Ascending aorta (tissue), 2 donors: ENCODE measurements at regions not wholly inside any gene's neighbourhood (a gene's known extent, or its start where the extent isn't known, plus 50 kb on each side); places are given as distances from the start of the nearest gene placed in this dataset.

Experiments used
- DNase-seq, 2 donors: peaks; one replicate each; pipeline ENCODE4 v3.0.0-alpha.2; 2019; ENCODE audit warnings: low spot score in 2 of 2
- H3K27ac ChIP-seq, 2 donors: fragments of 200-600 bp; sonication (generic); one replicate each; pipeline ENCODE4 v1.5.1; 2016 to 2017; ENCODE audit warnings: mild to moderate bottlenecking in 1 of 2
- H3K27me3 ChIP-seq: fragments of 200-600 bp; sonication (generic); one replicate; pipeline ENCODE4 v1.5.1; 2017
- H3K36me3 ChIP-seq, 2 donors: fragments of 200-600 bp; sonication (generic); one replicate each; pipeline ENCODE4 v1.5.1; 2016
- H3K4me1 ChIP-seq, 2 donors: fragments of 200-600 bp; sonication (generic); one replicate each; pipeline ENCODE4 v1.5.1; 2016 to 2017; ENCODE audit warnings: mild to moderate bottlenecking in 1 of 2
- H3K4me3 ChIP-seq, 2 donors: fragments of 200-600 bp; sonication (generic); one replicate each; pipeline ENCODE4 v1.5.1; 2016 to 2017; ENCODE audit warnings: mild to moderate bottlenecking in 1 of 2
- H3K9me3 ChIP-seq, 2 donors: fragments of 200-600 bp; sonication (generic); one replicate each; pipeline ENCODE4 v1.5.1; 2016
- intact Hi-C: fragments of 100-400 bp; cut with DNase I; formaldehyde crosslinking; loops from one replicate; pipeline ENCODE4 v1.15.1; 2023
- TF ChIP-seq, protein P1 (sequence below), 3 experiments: fragments of 200-600 bp in 2 of 3; fragments of 450-650 bp in 1 of 3; sonication (generic) in 2 of 3; IDR thresholded peaks; one replicate each; pipeline ENCODE4 v1.5.1; 2016 to 2019; ENCODE audit warnings: antibody characterized with exemption in 3 of 3, mild to moderate bottlenecking in 1 of 3, moderate library complexity in 1 of 3

DNA sequence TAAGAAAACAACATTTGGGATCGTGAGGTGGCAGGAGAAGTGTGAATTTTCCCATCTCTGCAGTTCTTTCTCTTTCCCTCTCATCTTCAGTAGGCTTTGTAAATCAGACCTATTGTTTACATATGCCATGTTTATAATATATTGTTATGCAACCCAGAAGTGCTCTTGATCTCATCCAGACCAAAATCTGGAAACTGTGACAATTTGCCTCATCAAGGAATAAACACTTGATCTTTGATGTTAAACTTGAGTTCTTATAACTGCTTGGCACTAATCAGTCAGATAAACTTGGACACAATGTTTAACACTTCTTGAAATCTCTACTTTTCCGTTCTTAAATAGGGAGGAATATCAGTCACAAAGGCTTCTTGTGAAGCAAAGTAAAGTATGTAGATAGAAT, 384.7 kb downstream of the DMRT2 start:
- Histone ChIP-seq H3K9me3 (no peaks in the 10 kb centered on the region), H3K4me1 (no peaks in the 10 kb centered on the region), H3K36me3 (no peaks in the 10 kb centered on the region), H3K27ac (no peak overlapping the region), H3K4me3 (no peak overlapping the region), H3K27me3 (no peaks in the 10 kb centered on the region)
- no peak for DNase-seq
- intact Hi-C loops, result no loop called here
- TF ChIP-seq, protein P1, sequence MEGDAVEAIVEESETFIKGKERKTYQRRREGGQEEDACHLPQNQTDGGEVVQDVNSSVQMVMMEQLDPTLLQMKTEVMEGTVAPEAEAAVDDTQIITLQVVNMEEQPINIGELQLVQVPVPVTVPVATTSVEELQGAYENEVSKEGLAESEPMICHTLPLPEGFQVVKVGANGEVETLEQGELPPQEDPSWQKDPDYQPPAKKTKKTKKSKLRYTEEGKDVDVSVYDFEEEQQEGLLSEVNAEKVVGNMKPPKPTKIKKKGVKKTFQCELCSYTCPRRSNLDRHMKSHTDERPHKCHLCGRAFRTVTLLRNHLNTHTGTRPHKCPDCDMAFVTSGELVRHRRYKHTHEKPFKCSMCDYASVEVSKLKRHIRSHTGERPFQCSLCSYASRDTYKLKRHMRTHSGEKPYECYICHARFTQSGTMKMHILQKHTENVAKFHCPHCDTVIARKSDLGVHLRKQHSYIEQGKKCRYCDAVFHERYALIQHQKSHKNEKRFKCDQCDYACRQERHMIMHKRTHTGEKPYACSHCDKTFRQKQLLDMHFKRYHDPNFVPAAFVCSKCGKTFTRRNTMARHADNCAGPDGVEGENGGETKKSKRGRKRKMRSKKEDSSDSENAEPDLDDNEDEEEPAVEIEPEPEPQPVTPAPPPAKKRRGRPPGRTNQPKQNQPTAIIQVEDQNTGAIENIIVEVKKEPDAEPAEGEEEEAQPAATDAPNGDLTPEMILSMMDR (IDR thresholded peaks at IDR 0.05), result no peak

DNA sequence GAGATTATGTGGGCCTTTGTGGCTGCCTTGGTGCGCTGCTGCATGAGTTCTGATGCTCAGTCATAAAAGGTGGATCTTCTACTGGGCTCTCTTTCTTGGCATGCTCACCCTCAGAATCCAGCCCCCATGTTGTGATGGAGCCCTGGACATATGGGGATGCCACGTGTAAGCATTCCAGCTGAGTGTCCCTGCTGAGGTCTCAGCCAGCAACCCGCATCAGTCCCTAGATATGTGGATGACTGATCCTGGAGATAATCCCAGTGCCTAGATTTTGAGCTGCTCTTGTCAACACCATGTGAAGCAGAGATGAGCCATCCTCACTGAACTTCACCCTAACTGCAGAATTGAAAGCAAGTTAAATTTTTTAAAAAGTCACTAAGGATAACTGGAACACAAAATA, 390.1 kb downstream of the DMRT2 start:
- no peaks in the 10 kb centered on the region for H3K4me1 ChIP-seq
- intact Hi-C loops, result no loop called here
- no peak for DNase-seq
- H3K27ac ChIP-seq, result no peak overlapping the region
- H3K4me3 ChIP-seq, result no peak overlapping the region
- H3K9me3 ChIP-seq, result no peaks in the 10 kb centered on the region
- TF ChIP-seq, protein P1 (IDR thresholded peaks at IDR 0.05), result no peak
- no peaks in the 10 kb centered on the region for H3K36me3 ChIP-seq
- no peaks in the 10 kb centered on the region for H3K27me3 ChIP-seq

DNA sequence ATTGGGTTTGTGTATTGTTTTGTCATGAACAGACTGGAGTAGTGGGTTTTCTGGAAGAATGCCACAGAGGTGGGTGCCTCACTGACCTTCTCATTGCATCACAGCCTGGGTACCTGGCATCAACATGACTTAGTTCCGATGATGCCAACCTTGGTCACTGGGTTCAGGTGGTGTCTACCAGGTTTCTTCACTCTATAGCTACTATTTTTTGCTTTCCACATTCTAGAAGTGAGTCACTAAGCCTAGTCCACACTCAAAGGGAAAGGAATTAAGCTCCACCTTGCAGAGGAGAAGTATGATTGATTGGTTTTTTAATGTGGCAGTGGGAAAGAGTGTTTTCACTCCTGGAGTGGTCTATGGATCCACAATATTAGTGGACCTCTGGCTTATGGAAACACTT, 391.9 kb downstream of the DMRT2 start:
- H3K27ac ChIP-seq, result no peak overlapping the region
- H3K36me3 ChIP-seq, result no peaks in the 10 kb centered on the region
- DNase-seq, result no peak
- no peaks in the 10 kb centered on the region for H3K4me1 ChIP-seq
- H3K9me3 ChIP-seq, result no peaks in the 10 kb centered on the region
- intact Hi-C loops, result no loop called here
- no peaks in the 10 kb centered on the region for H3K27me3 ChIP-seq
- no peak overlapping the region for H3K4me3 ChIP-seq
- TF ChIP-seq, protein P1 (IDR thresholded peaks at IDR 0.05), result no peak

DNA sequence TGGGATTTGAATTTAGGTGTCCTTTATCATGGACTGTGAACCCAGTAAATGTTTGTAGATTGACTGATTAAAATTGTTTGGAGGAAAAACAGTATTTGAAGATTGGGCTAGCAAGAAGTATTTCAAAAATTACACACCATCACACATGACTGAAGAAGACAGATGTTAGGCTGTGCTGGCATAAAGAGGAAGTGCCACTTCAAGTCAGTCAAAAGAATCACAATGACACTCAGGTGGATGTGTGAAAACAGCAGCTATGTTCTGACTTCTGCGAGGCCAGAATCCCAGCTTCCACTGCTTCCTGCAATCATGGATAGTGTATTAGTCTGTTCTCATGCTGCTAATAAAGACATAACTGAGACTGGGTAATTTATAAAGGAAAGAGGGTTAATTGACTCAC, 393.3 kb downstream of the DMRT2 start:
- no peaks in the 10 kb centered on the region for H3K27me3 ChIP-seq
- H3K27ac ChIP-seq, result no peak overlapping the region
- H3K36me3 ChIP-seq, result no peaks in the 10 kb centered on the region
- TF ChIP-seq, protein P1 (IDR thresholded peaks at IDR 0.05), result no peak
- no peaks in the 10 kb centered on the region for H3K4me1 ChIP-seq
- intact Hi-C loops, result no loop called here
- DNase-seq, result no peak
- no peaks in the 10 kb centered on the region for H3K9me3 ChIP-seq
- H3K4me3 ChIP-seq, result no peak overlapping the region

DNA sequence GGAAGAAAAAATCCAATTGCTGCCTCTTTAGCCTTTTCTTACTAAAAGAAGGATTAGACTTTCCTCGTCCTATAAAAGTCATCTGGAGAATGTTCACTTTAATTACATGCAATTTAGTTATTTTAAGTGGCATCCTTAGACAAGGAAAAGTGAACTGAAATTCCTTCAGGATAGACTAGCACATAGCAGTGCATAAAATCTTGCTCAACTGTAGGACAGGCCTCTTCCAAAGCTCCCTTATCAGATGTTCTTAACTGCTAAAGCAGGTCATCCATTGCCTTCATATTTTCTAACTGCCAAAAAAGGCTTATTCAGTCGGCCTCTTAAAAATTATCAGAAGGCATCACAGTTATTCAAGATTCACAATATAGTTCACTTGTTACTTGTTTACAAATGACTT, 396.5 kb downstream of the DMRT2 start:
- TF ChIP-seq, protein P1 (IDR thresholded peaks at IDR 0.05), result no peak
- Histone ChIP-seq H3K4me3 (no peak overlapping the region), H3K27me3 (no peaks in the 10 kb centered on the region), H3K4me1 (no peaks in the 10 kb centered on the region), H3K9me3 (no peaks in the 10 kb centered on the region), H3K27ac (no peak overlapping the region), H3K36me3 (no peaks in the 10 kb centered on the region)
- intact Hi-C loops, result no loop called here
- no peak for DNase-seq

DNA sequence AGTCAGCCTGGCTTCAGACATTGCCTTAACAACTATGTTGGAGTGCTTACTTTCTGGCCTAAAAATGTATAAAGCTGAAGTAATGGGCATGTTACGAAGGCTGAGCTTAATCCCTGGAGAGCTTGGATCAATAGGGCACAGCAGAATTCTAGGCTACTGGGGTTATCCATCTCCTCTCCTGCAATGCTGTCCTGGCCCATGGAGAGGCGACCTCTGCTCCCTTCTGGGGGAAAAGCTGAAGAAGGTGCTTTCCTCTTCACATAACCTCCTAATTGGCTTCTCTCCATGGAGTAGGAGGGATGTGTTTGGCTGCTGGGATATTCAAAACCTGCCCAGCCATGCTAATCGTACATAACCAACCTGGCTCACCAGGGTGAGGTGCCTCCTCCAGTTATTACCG, 403.5 kb downstream of the DMRT2 start:
- Histone ChIP-seq H3K4me3 (no peak overlapping the region), H3K36me3 (no peaks in the 10 kb centered on the region), H3K9me3 (no peaks in the 10 kb centered on the region), H3K27me3 (no peaks in the 10 kb centered on the region), H3K27ac (no peak overlapping the region), H3K4me1 (no peaks in the 10 kb centered on the region)
- TF ChIP-seq, protein P1 (IDR thresholded peaks at IDR 0.05), result no peak
- no peak for DNase-seq
- intact Hi-C loops, result no loop called here
